ENCODE measurements at regions not wholly inside any gene's neighbourhood (a gene's known extent, or its start where the extent isn't known, plus 50 kb on each side); places are given as distances from the start of the nearest gene placed in this dataset.

- Histone ChIP-seq H3K27ac (no peak overlapping the region), H3K9me3 (ENCODE audit: severe bottlenecking) (no peaks in the 10 kb centered on the region), H3K4me3 (ENCODE audit: low read depth, low read length) (no peak overlapping the region), H3K36me3 (no peaks in the 10 kb centered on the region), H3K27me3 (ENCODE audit: insufficient read depth, low read depth, severe bottlenecking) (no peaks in the 10 kb centered on the region)
- no peak for TF ChIP-seq CTCF (IDR thresholded peaks at IDR 0.05; ENCODE audit: low read depth, low read length)
- no peak for DNase-seq
Measured at GRCh38 chr4:22187203-22187820, 238.7 kb upstream of the KCNIP4 start.

GRCh38 chr4:22181736-22182135 is 233.2 kb upstream of the KCNIP4 start:
- no peak for TF ChIP-seq CTCF (IDR thresholded peaks at IDR 0.05; ENCODE audit: low read depth, low read length)
- Histone ChIP-seq H3K27ac (no peak overlapping the region), H3K36me3 (no peaks in the 10 kb centered on the region), H3K4me3 (ENCODE audit: low read depth, low read length) (no peak overlapping the region), H3K9me3 (ENCODE audit: severe bottlenecking) (peaks cover 1% of the 10 kb centered on the region), H3K27me3 (ENCODE audit: insufficient read depth, low read depth, severe bottlenecking) (no peaks in the 10 kb centered on the region)
- DNase-seq: no peak

- no peak for DNase-seq
- H3K36me3 ChIP-seq: no peaks in the 10 kb centered on the region
- no peak overlapping the region for H3K27ac ChIP-seq
- TF ChIP-seq CTCF (IDR thresholded peaks at IDR 0.05; ENCODE audit: low read depth, low read length): no peak
- peaks cover 9% of the 10 kb centered on the region for H3K9me3 ChIP-seq (ENCODE audit: severe bottlenecking)
- no peak overlapping the region for H3K4me3 ChIP-seq (ENCODE audit: low read depth, low read length)
- no peaks in the 10 kb centered on the region for H3K27me3 ChIP-seq (ENCODE audit: insufficient read depth, low read depth, severe bottlenecking)
Measured at GRCh38 chr4:22179124-22179874, 230.7 kb upstream of the KCNIP4 start.

GRCh38 chr4:22174640-22175039 is 226.1 kb upstream of the KCNIP4 start:
- Histone ChIP-seq H3K27ac (no peak overlapping the region), H3K36me3 (no peaks in the 10 kb centered on the region), H3K9me3 (ENCODE audit: severe bottlenecking) (peaks cover 9% of the 10 kb centered on the region), H3K4me3 (ENCODE audit: low read depth, low read length) (no peak overlapping the region), H3K27me3 (ENCODE audit: insufficient read depth, low read depth, severe bottlenecking) (no peaks in the 10 kb centered on the region)
- no peak for TF ChIP-seq CTCF (IDR thresholded peaks at IDR 0.05; ENCODE audit: low read depth, low read length)
- DNase-seq: no peak

- H3K9me3 ChIP-seq (ENCODE audit: severe bottlenecking): no peaks in the 10 kb centered on the region
- no peaks in the 10 kb centered on the region for H3K27me3 ChIP-seq (ENCODE audit: insufficient read depth, low read depth, severe bottlenecking)
- H3K4me3 ChIP-seq (ENCODE audit: low read depth, low read length): no peak overlapping the region
- H3K27ac ChIP-seq: no peak overlapping the region
- DNase-seq: no peak
- no peak for TF ChIP-seq CTCF (IDR thresholded peaks at IDR 0.05; ENCODE audit: low read depth, low read length)
- H3K36me3 ChIP-seq: no peaks in the 10 kb centered on the region
Measured at GRCh38 chr4:22170353-22170752, 221.8 kb upstream of the KCNIP4 start.
